Smooth muscle cell (in vitro differentiated cells): ENCODE measurements at regions not wholly inside any gene's neighbourhood (a gene's known extent, or its start where the extent isn't known, plus 50 kb on each side); places are given as distances from the start of the nearest gene placed in this dataset.

Experiments
- DNase-seq: peaks from one replicate; lab custom pipeline; 2025; ENCODE audit not compliant: unreplicated experiment; lab: John Stamatoyannopoulos, UW
- H2AFZ ChIP-seq: fragments of 200-600 bp; sonication (generic); 2 replicates; pipeline ENCODE4 v1.6.0; 2016; ENCODE audit warnings: antibody characterized with exemption, low read depth, mild to moderate bottlenecking
- H3F3A ChIP-seq: fragments of 200-600 bp; sonication (generic); 2 replicates; pipeline ENCODE4 v1.6.0; 2017; ENCODE audit warnings: antibody characterized with exemption, low read depth
- H3K27ac ChIP-seq: fragments of 200-600 bp; sonication (generic); 2 replicates; pipeline ENCODE4 v1.5.1; 2016; ENCODE audit warnings: low read depth, mild to moderate bottlenecking
- H3K27me3 ChIP-seq: fragments of 200-600 bp; sonication (generic); 2 replicates; pipeline ENCODE4 v1.6.1; 2016; ENCODE audit warnings: low read depth, mild to moderate bottlenecking
- H3K36me3 ChIP-seq: fragments of 200-600 bp; sonication (generic); 2 replicates; pipeline ENCODE4 v1.5.1; 2016; ENCODE audit warnings: low read depth
- H3K4me1 ChIP-seq: fragments of 200-600 bp; sonication (generic); 2 replicates; pipeline ENCODE4 v1.5.1; 2016; ENCODE audit warnings: low read depth
- H3K4me2 ChIP-seq: fragments of 200-600 bp; sonication (generic); 2 replicates; pipeline ENCODE4 v1.6.0; 2016; ENCODE audit warnings: mild to moderate bottlenecking
- H3K4me3 ChIP-seq: fragments of 200-600 bp; sonication (generic); 2 replicates; pipeline ENCODE4 v1.5.1; 2016; ENCODE audit warnings: mild to moderate bottlenecking
- H3K79me2 ChIP-seq: fragments of 200-600 bp; sonication (generic); 2 replicates; pipeline ENCODE4 v1.6.0; 2016; ENCODE audit warnings: low read depth, mild to moderate bottlenecking
- H3K9ac ChIP-seq: fragments of 200-600 bp; sonication (generic); 2 replicates; pipeline ENCODE4 v1.6.0; 2016; ENCODE audit warnings: low read depth
- H3K9me3 ChIP-seq: fragments of 200-600 bp; sonication (generic); replicated peaks from 2 replicates; pipeline ENCODE4 v1.5.1; 2016; ENCODE audit warnings: low read depth
- H4K20me1 ChIP-seq: fragments of 200-600 bp; sonication (generic); 2 replicates; pipeline ENCODE4 v1.6.0; 2016; ENCODE audit warnings: low read depth
- WGBS: methylation state at CpG from one replicate; pipeline ENCODE4 v1.1.7; 2016; ENCODE audit warnings: low lambda C conversion rate; 5-methylcytosine and 5-hydroxymethylcytosine counted together
- TF ChIP-seq, protein P1 (sequence below): fragments of 200-600 bp; sonication (generic); IDR thresholded peaks from 2 replicates; pipeline ENCODE4 v1.5.1; 2017; ENCODE audit warnings: borderline replicate concordance, mild to moderate bottlenecking, antibody characterized with exemption; ENCODE audit not compliant: insufficient read depth, poor library complexity, severe bottlenecking

DNA sequence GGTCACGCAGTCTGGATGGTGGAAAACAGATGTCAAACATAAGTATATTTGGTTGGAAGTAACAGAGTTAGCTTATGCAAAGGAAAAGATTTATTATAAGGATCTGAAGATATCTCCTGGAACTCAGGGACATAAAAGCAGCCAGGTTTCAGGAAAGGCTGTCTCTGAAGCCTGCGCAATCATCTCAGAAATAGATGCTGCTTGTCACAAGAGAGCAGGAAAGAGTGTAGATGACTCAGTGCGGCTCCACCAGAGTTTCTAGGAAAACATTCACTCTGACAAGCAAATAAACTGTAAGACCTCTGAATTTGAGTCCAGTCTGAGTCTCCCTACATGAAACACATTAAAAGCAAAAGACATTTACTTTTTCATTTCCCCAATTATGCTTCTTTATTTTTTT, 220.4 kb upstream of the HTR2A start:
- no peak for DNase-seq
- TF ChIP-seq, protein P1, sequence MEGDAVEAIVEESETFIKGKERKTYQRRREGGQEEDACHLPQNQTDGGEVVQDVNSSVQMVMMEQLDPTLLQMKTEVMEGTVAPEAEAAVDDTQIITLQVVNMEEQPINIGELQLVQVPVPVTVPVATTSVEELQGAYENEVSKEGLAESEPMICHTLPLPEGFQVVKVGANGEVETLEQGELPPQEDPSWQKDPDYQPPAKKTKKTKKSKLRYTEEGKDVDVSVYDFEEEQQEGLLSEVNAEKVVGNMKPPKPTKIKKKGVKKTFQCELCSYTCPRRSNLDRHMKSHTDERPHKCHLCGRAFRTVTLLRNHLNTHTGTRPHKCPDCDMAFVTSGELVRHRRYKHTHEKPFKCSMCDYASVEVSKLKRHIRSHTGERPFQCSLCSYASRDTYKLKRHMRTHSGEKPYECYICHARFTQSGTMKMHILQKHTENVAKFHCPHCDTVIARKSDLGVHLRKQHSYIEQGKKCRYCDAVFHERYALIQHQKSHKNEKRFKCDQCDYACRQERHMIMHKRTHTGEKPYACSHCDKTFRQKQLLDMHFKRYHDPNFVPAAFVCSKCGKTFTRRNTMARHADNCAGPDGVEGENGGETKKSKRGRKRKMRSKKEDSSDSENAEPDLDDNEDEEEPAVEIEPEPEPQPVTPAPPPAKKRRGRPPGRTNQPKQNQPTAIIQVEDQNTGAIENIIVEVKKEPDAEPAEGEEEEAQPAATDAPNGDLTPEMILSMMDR = no peak
- H3F3A ChIP-seq = peaks cover 19% of the 10 kb centered on the region
- H3K4me3 ChIP-seq = no peak overlapping the region
- H3K36me3 ChIP-seq = no peaks in the 10 kb centered on the region
- H3K4me1 ChIP-seq = peaks cover 24% of the 10 kb centered on the region
- H3K79me2 ChIP-seq = no peaks in the 10 kb centered on the region
- no peaks in the 10 kb centered on the region for H3K9me3 ChIP-seq
- H3K27me3 ChIP-seq = no peaks in the 10 kb centered on the region
- peak overlapping the region; percentile 40 for H3K4me2 ChIP-seq
- H2AFZ ChIP-seq = peak overlapping the region; percentile 7
- peak overlapping the region; percentile 80 for H3K27ac ChIP-seq
- WGBS = 32% methylated on average over 3 of the region's 3 CpGs
- no peak overlapping the region for H3K9ac ChIP-seq
- H4K20me1 ChIP-seq = no peaks in the 10 kb centered on the region

DNA sequence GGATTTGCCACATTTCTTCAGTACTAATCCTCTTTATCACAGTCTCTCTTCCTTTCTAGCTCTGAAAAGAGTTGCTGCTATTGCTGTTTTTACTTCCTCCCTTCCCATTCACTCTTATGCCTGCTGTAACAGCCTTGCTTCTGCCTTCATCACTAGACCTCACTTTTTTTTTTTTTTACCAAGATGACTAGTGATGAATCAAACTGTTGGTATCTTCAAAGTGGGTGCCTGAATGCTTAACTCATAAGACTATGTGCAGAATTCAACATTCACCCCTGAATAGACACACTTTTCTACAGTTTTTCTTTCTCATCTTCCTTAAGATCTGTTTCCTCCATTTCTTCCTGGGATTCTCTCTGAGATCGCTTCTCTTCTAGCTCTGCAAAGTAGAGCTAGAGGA, 217.2 kb upstream of the HTR2A start:
- Histone ChIP-seq H2AFZ (no peak overlapping the region), H3K79me2 (no peaks in the 10 kb centered on the region), H3K9me3 (no peaks in the 10 kb centered on the region), H3K36me3 (no peaks in the 10 kb centered on the region), H3K9ac (peak overlapping the region; percentile 13), H3K4me3 (no peak overlapping the region), H3F3A (peaks cover 22% of the 10 kb centered on the region), H3K4me1 (peaks cover 46% of the 10 kb centered on the region), H3K27ac (peak overlapping the region; percentile 75), H3K4me2 (peak overlapping the region; percentile 44), H3K27me3 (no peaks in the 10 kb centered on the region), H4K20me1 (no peaks in the 10 kb centered on the region)
- 52% methylated on average over 1 of the region's 1 CpG for WGBS
- no peak for DNase-seq
- TF ChIP-seq, protein P1 = no peak

DNA sequence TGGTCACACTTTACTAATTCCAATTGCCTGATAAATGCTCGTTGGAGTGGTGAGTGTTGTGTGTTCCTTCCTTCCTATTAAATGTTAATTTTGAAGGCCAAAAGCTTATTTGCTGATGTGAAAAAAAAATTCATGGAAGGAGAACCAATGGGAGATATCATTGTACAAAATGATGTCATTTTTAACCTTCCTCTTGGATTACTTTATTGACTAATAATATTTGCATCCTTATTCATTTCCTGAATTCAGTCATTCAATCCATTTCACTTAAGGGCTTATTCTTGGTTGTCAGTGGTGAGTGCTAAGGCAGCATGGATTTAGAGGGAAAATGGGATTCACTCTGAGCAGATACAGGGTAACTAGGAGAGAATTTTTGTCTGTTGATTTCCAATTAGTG, 216.0 kb upstream of the HTR2A start:
- no peak for DNase-seq
- Histone ChIP-seq H3K9me3 (no peaks in the 10 kb centered on the region), H3K27me3 (no peaks in the 10 kb centered on the region), H3F3A (peaks cover 22% of the 10 kb centered on the region), H3K36me3 (no peaks in the 10 kb centered on the region), H4K20me1 (no peaks in the 10 kb centered on the region), H2AFZ (no peak overlapping the region), H3K9ac (no peak overlapping the region), H3K4me2 (peak overlapping the region; percentile 44), H3K4me3 (no peak overlapping the region), H3K27ac (peak overlapping the region; percentile 75), H3K4me1 (peaks cover 46% of the 10 kb centered on the region), H3K79me2 (no peaks in the 10 kb centered on the region)
- WGBS = 35% methylated on average over 1 of the region's 1 CpG
- TF ChIP-seq, protein P1 = no peak

DNA sequence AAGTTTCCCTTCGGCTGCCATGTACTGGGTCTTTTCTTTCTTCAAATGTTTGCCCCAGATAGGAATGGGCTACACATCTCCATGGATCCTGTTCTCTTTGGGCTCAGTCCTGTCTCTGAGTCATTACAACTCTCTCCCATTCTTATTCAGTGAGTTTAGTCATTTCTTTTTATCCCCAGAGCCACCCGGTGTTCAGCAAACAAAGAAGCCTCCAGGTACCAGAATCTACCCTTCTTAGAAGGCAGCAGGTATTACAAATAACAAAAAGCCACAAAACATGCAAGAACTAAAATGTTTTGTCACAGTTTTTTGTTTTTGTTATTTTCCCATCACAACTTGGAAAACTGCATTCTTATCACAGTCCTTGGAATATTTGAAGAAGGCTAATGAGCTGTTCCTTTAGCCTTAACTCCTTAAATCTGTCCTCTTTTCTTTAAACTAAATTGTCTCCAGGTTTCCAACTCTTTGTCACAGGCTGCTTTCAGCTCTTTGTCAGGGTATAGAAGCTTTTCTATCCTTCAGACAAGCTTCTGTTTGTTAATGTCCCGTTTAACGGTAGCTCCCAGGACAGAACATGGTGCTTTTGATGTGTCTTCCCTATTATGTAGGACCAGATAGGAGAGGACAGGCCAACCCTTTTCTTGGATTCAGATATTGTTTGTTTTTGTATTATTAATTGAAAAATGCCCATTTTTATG, 215.5 kb upstream of the HTR2A start:
- no peak overlapping the region for H3K4me3 ChIP-seq
- DNase-seq = no peak
- H4K20me1 ChIP-seq = no peaks in the 10 kb centered on the region
- H3K4me1 ChIP-seq = peaks cover 46% of the 10 kb centered on the region
- no peak overlapping the region for H3K4me2 ChIP-seq
- no peaks in the 10 kb centered on the region for H3K9me3 ChIP-seq
- TF ChIP-seq, protein P1 = no peak
- H3K27me3 ChIP-seq = no peaks in the 10 kb centered on the region
- H3K27ac ChIP-seq = peak overlapping the region; percentile 75
- WGBS = 46% methylated on average over 4 of the region's 4 CpGs
- peak overlapping the region; percentile 63 for H2AFZ ChIP-seq
- no peaks in the 10 kb centered on the region for H3K36me3 ChIP-seq
- H3K9ac ChIP-seq = peak overlapping the region; percentile 6
- H3F3A ChIP-seq = peaks cover 20% of the 10 kb centered on the region
- H3K79me2 ChIP-seq = no peaks in the 10 kb centered on the region
